ENCODE measurements at regions not wholly inside any gene's neighbourhood (a gene's known extent, or its start where the extent isn't known, plus 50 kb on each side); places are given as distances from the start of the nearest gene placed in this dataset.

DNA sequence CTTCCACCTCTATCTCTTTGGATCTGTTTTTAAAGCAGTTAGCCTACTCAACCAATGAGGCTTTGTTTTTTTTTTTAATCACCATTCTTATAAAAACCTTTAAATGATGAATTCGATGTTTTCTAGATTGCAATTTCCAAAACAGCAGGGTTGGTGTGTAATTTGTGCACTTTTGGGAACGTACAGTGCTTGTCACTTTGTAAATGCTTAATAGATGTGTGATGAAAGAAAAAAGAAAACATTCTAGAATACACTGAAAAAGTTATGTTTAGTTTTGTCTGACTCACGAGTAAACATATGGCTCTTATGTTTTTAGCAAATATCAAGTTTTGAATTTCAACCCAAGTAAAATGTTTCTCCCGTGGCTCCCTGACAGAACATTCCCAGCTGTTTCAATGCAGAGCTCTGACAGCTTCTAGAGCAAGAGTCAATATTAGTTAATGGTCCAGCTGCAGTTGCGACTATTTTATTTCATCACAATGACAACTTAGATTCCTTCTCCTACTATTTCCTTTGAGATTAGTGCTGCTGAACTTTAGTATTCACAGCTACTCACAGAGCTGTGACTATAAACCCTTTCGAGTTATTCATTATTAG lies 362.5 kb upstream of the ADAMTS5 start:
- ChIA-PET CTCF (no interaction called here), POLR2A (ENCODE audit: low non-redundant PET) (no interaction called here)
- DNase-seq (ENCODE audit: low spot score) = no peak
- TF ChIP-seq, protein P1, sequence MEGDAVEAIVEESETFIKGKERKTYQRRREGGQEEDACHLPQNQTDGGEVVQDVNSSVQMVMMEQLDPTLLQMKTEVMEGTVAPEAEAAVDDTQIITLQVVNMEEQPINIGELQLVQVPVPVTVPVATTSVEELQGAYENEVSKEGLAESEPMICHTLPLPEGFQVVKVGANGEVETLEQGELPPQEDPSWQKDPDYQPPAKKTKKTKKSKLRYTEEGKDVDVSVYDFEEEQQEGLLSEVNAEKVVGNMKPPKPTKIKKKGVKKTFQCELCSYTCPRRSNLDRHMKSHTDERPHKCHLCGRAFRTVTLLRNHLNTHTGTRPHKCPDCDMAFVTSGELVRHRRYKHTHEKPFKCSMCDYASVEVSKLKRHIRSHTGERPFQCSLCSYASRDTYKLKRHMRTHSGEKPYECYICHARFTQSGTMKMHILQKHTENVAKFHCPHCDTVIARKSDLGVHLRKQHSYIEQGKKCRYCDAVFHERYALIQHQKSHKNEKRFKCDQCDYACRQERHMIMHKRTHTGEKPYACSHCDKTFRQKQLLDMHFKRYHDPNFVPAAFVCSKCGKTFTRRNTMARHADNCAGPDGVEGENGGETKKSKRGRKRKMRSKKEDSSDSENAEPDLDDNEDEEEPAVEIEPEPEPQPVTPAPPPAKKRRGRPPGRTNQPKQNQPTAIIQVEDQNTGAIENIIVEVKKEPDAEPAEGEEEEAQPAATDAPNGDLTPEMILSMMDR (conservative IDR thresholded peaks at IDR 0.05; ENCODE audit: low read depth, low read length) = no peak
- TF ChIP-seq EZH2 (IDR thresholded peaks at IDR 0.05; ENCODE audit: borderline replicate concordance, low read depth, low read length, poor library complexity, severe bottlenecking) = no peak
- H3K36me3 ChIP-seq (ENCODE audit: insufficient read depth, low read length, poor library complexity, severe bottlenecking) = no peaks in the 10 kb centered on the region
- no peak overlapping the region for H3K4me3 ChIP-seq (ENCODE audit: low read depth, low read length, poor library complexity, severe bottlenecking)
- intact Hi-C loops (cut with micrococcal nuclease; ENCODE audit: unreplicated experiment) = no loop called here
- H3K27me3 ChIP-seq (replicated peaks; ENCODE audit: insufficient read depth, low read depth, low read length, poor library complexity) = no peaks in the 10 kb centered on the region
- no peaks in the 10 kb centered on the region for H3K4me1 ChIP-seq (ENCODE audit: insufficient read depth, low read length, poor library complexity, severe bottlenecking)
- no peak overlapping the region for H3K27ac ChIP-seq (ENCODE audit: low read depth, low read length, poor library complexity, severe bottlenecking)
- BruUV-seq (replicated peaks) = no TSS peak
- peaks cover under 1% of the 10 kb centered on the region for H3K9me3 ChIP-seq (ENCODE audit: low read depth, low read length, poor library complexity, severe bottlenecking)

DNA sequence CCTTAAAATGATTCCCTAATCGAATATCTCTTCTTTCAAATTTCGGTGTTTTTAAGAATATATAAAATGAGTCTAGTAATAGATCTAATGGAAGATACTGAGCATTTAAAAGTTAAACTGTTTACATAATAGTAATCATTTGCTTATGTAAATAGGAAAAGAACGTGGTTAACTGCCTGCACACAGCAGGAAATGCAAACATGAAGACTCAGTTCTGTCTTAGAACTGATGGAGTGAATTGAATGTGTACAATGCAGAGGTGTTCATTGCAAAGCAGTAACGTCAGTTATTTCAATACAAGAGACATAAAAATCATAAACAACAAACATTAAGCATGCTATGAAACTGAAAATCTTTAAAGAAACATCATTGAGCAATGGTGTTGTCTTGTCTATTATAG lies 359.4 kb upstream of the ADAMTS5 start:
- no peak overlapping the region for H3K4me3 ChIP-seq (ENCODE audit: low read depth, low read length, poor library complexity, severe bottlenecking)
- no peaks in the 10 kb centered on the region for H3K4me1 ChIP-seq (ENCODE audit: insufficient read depth, low read length, poor library complexity, severe bottlenecking)
- no peak overlapping the region for H3K27ac ChIP-seq (ENCODE audit: low read depth, low read length, poor library complexity, severe bottlenecking)
- intact Hi-C loops (cut with micrococcal nuclease; ENCODE audit: unreplicated experiment) = no loop called here
- H3K9me3 ChIP-seq (ENCODE audit: low read depth, low read length, poor library complexity, severe bottlenecking) = no peaks in the 10 kb centered on the region
- TF ChIP-seq EZH2 (IDR thresholded peaks at IDR 0.05; ENCODE audit: borderline replicate concordance, low read depth, low read length, poor library complexity, severe bottlenecking) = no peak
- TF ChIP-seq, protein P1 (conservative IDR thresholded peaks at IDR 0.05; ENCODE audit: low read depth, low read length) = no peak
- no peak for DNase-seq (ENCODE audit: low spot score)
- no TSS peak for BruUV-seq (replicated peaks)
- POLR2A ChIA-PET (ENCODE audit: low non-redundant PET) = no interaction called here
- no peaks in the 10 kb centered on the region for H3K36me3 ChIP-seq (ENCODE audit: insufficient read depth, low read length, poor library complexity, severe bottlenecking)
- CTCF ChIA-PET = no interaction called here
- no peaks in the 10 kb centered on the region for H3K27me3 ChIP-seq (replicated peaks; ENCODE audit: insufficient read depth, low read depth, low read length, poor library complexity)

DNA sequence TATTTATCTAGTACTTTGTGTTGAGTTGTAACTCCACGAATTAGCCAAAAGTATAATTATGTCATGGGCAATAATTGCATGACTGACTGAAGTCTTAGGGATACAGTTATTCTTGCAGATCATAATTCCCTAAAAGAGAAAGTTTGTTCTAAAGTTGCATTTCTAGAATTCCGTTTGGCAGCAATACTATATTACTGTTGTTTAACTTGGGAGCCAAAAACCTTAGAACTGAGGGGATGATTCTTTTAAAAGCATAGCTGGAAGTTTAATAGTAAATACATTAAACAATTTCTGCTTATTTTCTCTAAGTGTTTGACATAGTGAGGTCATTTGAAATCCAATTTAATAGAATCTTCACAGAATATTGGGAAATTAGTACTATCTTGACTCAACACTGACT lies 356.4 kb upstream of the ADAMTS5 start:
- ChIA-PET CTCF (no interaction called here), POLR2A (ENCODE audit: low non-redundant PET) (no interaction called here)
- H3K4me1 ChIP-seq (ENCODE audit: insufficient read depth, low read length, poor library complexity, severe bottlenecking) = no peaks in the 10 kb centered on the region
- H3K9me3 ChIP-seq (ENCODE audit: low read depth, low read length, poor library complexity, severe bottlenecking) = no peaks in the 10 kb centered on the region
- no peak overlapping the region for H3K4me3 ChIP-seq (ENCODE audit: low read depth, low read length, poor library complexity, severe bottlenecking)
- TF ChIP-seq, protein P1 (conservative IDR thresholded peaks at IDR 0.05; ENCODE audit: low read depth, low read length) = no peak
- no peak for TF ChIP-seq EZH2 (IDR thresholded peaks at IDR 0.05; ENCODE audit: borderline replicate concordance, low read depth, low read length, poor library complexity, severe bottlenecking)
- no TSS peak for BruUV-seq (replicated peaks)
- H3K27me3 ChIP-seq (replicated peaks; ENCODE audit: insufficient read depth, low read depth, low read length, poor library complexity) = no peaks in the 10 kb centered on the region
- no peak overlapping the region for H3K27ac ChIP-seq (ENCODE audit: low read depth, low read length, poor library complexity, severe bottlenecking)
- H3K36me3 ChIP-seq (ENCODE audit: insufficient read depth, low read length, poor library complexity, severe bottlenecking) = no peaks in the 10 kb centered on the region
- no peak for DNase-seq (ENCODE audit: low spot score)
- intact Hi-C loops (cut with micrococcal nuclease; ENCODE audit: unreplicated experiment) = no loop called here

Measured in A673 (cell line).